Hematopoietic multipotent progenitor cell (in vitro differentiated cells): ENCODE measurements at regions not wholly inside any gene's neighbourhood (a gene's known extent, or its start where the extent isn't known, plus 50 kb on each side); places are given as distances from the start of the nearest gene placed in this dataset.
"Not testable (repeated sequence)": the region's sequence is repeated elsewhere in the genome, so short reads cannot be mapped to it uniquely, and the experiment has no call there.

Source experiments
- DNase-seq, 3 donors: peaks; one replicate each; pipeline ENCODE4 v3.0.0-alpha.2; 2011 to 2015; ENCODE audit warnings: low read depth in 2 of 3, low spot score in 2 of 3

DNA sequence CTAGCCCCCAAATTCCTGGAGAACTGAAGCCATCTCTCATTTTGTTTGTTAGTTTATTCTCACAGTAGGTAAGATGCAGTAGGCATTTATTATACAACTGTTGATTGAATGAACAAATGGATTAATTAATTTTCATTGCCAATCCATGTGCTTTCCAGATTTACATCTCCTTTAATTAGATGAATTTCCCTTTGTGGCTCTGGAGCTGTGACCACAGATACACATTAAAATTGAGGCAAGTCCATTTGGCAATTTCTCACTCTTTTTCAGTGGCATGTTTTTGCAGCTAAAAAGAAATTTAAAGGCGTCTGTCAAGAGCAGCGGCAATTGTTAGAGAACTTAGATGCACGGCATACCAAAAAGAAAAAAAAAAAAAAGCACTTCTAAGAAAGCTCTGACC, 635.4 kb upstream of the SOX9 start:
- no peak for DNase-seq

DNA sequence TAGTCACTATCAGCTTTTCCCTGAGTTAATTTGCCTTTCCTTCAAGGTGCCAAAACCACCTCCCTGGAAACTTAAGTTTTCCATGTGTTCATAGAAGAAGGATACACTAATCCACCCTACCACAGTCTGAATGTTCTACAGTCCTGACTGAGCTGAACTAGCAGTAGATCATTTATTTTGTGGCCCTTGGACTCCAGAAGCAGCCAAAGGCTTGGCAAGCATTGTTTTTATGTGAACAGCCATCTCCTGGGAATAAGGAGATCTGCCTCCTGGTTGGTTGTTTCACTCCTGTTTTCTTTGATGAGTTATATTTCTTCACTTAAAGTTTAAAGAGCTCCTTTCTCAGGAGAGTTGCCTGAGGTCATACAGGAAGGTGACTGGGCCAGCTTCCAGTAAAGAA, 634.6 kb upstream of the SOX9 start:
- DNase-seq, result no peak

DNA sequence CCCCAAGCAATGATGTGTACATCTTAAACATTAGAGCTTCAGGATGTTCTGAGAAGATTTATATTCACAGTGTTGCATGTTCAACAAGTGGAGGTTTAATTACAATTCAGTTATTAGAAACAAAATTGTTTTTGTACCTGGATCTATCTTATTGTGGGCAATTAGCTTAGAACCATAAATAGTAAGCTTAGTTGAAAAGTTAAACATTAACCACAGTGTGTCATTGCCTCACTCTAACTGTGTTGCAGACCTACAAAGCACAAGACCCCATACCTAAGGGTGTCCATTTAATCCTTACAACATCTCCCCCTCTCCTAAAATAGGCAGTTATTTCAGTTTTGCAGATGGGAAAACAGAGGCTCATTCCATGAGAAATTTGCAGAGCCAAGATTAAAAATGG, 632.0 kb upstream of the SOX9 start:
- no peak for DNase-seq

DNA sequence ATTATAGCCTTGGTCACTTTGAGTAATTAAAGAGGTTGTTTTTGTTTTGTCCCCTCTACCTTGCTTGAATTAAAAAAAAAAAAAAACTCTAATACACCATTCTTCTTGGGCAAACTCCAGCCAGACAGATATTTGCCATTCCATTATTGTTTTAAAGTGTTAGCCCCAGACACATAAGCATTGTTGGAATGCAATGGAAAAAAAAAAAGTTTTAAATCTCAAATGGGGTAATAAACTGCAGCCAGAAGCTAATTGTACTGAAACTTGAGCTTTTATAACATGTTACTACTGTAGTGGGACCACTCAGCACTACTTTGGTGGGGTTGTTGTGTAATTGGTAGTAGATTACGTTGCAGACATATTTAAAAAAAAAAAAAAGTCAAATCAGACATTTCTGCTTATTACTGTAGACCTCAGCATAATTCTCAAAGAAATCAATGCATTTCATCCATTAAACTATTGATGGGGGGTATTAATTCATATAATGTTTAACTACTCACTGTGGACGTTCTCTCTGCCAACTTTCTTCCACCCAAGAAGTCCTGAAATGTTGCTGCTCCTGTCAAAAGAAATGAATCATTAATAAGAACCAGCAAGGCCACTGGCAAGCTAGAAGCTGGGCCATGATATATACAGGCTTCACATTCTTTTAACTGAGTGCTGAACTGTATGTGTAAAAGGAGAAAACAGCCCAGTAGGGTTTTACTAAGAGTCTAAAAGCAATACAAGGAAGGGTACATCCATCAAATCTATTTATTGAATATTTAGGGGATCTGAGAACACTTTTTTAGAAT, 626.6 kb upstream of the SOX9 start:
- DNase-seq, result no peak

DNA sequence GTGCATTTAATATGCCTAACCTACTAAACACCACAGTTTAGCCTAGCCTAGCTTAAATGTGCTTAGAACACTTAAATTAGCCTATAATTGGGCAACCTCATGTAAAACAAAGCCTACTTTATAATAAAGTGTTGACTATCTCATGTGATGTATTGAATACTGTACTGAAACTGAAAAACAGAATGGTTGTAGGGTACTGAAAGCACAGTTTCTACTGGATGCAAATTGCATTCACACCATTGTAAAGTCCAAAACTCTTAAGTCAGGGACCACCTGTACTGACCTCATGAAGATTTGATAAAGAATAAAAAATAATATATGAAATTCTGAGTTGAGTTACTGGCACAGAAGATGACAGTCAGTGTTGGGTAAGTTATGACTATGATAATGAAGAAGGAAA, 625.4 kb upstream of the SOX9 start:
- DNase-seq, result no peak

DNA sequence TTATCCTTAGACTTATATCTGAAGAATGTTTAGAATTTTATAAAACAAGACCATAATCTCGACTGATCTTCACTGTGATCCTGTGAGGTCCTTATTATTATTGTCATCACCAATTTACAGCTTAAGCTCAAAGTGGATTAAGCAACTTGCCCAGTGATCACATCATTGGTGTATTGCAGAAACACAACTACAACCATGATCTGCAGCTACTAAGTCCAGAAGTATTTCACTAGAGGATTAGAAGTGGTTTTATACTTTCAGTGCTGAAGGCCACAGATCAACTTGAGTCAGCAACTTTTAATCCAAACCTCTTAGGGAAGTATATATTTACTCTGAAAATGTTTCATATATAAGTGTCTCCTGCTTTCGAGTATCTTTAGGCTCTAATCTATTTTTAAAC, 624.3 kb upstream of the SOX9 start:
- DNase-seq, result no peak

DNA sequence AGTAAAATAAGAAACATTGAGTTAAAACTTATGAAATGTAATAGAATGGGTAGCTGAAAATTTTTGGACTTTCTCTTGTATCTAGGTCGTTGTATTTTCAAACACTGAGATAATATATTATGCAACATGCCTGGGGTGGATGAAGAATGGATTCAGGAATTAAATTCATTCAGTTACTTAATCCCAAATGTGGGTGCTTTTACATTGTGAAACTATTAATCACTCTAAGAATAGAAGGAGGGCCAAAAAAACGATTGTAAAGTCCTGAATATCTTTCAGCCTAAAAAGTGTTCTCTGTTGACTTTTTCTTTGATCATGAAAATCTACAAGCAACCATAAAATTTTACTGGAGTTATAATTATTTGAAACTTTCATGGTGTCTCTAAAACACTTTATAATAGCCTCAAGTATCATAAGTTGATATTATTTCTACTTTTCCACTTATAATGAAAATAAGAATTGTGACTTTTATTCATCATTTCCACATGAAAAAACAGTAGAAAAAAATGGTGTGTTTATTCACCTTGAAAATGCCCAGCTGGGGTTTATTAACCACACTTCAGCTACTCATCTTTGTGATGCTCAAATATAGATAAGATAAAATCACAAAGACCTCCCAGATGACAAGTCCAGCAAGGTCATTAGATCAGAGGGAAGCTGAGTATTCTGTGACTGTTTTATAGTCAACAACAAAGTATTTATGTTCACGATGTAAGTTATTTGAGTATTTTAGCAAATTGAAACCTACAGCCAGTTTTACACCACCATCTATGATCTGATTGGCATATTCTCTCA, 619.9 kb upstream of the SOX9 start:
- no peak for DNase-seq

DNA sequence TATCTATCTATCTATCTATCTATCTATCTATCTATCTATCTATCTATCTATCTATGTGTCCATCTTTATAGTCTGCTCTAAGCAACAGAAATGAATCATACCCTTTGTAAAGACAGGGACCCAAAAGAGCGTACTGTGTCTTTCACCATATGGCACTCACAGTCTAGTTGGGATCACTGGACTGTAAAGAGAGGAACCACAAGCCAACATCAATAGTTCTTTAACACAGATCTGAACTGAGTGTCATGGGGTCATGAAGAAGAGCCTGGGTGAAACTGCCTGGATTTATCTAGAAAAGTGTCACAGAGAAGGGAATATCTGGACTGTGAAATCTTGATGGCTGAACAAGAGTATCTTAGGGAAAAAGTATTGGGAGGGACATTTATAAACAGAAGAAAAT, 619.1 kb upstream of the SOX9 start:
- no peak for DNase-seq

DNA sequence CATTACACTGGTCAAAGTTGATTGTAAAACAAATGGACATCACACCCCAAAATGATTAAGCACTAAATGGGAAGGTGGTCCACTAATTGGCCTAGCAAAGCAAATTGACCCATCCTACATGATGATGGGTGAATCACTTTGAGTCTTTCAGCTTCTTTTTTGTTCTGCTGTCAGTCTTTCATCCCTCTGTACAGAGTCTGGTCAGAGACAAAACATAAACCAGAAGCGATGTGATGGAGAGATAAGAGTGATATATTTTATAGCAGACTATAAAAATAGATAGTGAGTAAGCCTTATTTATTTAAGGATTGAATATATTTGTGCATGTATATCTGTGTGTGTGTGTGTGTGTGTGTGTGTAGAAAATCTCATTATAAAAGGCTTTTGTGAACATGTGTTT, 618.4 kb upstream of the SOX9 start:
- DNase-seq, result no peak

DNA sequence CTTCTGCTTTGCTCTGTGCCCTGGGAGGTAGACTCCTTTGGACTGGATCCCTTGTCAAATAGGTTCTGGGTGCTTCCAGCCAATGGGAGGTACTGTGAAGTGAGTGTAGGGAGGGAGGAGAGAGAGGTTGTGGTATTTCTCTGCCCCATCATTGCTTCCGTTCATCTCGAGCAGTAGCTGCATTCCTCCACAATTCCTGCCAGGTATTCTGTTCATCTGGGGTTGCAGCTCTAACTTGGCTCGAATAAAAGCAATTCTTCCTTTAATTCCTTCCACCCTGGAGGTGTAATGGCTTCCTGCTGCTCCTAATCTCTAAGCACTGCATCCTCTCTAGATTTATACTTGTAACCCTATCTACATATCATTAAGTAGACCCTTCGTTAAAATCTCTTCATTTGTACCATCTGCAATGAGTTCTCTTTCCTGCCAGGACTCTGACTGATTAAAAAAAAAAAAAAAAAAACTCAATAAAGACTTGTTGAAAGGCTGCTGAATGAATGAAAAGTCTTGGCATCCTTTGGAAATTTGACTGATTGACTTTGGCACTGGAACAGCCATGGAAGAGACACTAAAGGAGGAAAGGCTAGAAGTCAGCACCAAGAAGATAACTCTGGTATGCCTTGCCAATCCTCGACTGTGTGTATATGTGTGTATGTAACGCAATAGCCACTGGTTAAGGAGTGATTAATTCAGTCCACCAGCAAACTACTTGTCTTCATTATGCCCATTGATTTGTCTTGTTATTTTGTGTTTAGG, 616.9 kb upstream of the SOX9 start:
- no peak for DNase-seq

DNA sequence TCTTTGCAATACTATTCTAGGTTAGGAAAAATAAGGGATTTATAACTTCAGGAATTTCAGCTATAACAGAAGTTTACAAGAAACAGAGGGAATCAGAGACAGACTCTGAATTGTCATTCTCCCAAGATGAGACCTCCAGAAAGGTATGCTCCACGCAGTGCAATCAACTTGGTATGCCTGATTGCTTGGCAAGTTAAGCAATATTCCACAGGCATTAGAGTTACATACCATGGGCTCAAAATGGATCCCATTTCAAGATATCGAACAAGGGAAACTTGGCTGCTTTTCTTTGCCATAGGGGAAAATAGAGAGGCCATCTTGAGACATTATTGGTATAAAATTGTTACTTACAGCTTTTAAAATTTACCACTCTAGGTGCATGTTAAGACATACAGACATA, 615.6 kb upstream of the SOX9 start:
- no peak for DNase-seq

DNA sequence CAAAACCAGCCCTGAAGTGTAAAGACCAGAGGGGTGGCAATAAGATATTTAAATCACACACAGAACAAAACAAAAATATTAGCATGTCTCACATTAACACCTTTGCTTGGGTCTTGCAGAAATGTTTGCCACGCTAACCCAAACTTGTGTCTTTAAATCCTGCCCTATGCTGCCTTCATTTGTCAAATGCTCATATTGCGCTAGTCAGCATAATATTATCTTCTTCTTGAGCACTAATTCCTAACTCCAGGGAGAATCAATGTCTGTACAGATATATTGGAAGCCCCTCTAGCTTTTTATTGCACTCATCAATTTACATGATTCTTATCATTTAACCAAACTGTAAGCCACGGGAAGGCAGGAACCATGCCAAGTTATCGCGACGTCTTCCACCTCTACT, 614.8 kb upstream of the SOX9 start:
- DNase-seq, result no peak

DNA sequence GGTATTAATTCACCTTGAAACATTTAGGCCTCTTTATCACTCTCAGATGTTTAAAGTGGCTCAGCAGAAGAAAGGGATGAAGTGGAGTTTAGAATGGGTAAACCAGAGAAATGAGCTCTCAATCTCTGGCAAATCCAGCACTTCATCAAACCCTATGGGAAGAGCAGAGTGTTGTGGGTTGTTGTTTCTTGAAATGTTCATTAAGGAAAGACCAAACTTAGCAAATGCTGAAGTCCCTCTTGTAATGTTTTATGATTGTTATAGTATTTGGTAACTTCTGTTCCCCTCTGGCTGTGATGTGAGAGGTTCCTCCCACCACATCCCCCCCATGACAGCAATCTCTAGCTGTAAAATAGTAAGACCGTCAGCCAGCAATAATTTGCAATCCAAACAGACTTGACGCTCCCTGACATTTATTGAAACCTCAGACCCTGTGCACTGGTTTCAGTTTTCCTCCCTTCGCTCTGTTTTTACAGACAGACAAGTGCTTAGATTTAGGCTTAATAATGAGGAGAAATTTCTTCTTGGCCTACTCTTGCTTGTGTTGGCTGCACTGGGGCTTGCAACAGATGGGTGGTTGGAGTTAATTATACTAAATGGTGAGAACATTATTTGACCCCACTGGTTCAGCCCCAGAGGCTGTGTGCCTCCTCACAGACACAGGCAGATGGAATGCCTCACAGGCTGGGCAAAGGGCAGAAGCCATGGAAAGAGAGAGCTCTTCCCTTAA, 609.4 kb upstream of the SOX9 start:
- no peak for DNase-seq

DNA sequence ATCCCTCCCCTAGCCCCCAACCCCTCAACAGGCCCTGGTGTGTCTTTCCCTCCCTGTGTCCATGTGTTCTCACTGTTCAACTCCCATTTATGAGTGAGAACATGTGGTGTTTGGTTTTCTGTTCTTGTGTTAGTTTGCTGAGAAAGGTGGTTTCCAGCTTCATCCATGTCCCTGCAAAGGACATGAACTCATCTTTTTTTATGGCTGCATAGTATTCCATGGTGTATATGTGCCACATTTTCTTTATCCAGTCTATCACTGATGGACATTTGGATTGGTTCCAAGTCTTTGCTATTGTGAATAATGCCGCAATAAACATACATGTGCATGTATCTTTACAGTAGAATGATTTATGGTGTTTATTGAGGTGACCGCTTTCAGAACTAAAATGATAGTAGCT, 607.1 kb upstream of the SOX9 start:
- DNase-seq, result not testable (repeated sequence)

DNA sequence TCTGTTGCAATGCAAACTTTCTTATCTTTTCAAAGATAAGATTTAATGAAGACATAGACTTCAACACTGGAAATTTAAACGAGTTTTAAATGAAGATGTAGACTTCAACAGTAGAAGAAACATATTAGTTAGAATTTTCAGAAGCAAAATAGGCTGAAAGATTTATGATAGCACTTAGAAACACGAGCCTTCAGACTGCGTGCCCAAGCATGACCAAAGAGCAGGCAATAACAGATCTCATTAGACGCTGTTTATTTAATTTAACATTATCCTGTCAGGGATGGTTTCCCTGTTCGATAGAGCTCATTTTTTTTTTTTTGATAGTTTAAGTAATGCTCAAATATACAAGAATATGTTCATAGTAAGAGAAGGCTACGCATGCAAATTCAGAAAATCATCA, 604.7 kb upstream of the SOX9 start:
- DNase-seq, result no peak

DNA sequence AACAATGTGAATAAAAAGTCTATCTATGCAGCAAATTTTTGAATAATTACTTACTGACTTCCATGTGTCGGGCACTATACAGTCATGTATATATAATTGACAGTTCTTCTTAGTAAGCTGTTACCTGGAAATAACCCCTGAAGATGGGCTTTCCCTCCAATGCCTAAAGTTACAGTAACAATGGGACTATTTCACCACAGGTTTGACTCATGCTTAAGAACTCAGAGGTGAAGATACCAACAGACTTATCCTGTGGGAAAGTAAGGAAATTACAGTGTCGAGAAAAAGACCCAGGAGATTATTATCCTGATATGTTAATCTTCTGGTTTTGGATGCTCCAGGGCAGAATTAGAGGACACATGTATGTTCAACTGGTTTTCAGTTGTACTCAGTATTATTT, 601.5 kb upstream of the SOX9 start:
- DNase-seq, result no peak

DNA sequence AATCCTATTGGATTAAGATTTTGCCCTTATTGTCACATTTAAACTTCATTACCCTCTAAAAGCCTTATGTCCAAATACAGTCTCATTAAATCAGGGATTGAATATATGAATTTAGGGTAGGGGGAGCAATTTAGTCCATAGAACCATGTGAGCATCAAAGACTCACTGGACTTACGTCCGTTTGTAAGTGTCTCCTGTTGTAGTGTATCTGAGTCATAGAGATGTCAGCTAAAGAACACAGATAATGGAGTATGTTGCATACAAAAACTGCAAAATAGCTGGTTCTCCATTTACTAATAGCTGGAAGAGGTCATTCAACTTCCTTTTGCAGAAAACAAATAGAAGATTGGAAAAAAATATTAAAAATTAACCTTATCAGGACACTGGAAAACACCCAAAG, 599.1 kb upstream of the SOX9 start:
- no peak for DNase-seq

DNA sequence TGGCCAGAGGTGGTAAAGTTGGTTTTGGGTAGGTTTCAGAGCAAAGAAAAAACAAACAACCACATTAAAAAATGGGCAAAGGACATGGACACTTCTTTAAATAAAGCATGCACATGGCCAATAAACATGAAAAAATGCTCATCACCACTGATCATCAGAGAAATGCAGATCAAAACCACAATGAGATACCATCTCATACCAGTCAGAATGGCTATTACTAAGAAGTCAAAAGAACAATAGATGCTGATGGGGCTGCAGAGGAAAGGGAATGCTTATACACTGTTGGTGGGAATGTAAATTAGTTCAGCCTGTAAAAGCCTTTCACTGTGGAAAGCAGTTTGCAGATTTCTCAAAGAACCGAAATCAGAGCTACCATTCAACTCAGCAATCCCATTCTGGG, 598.4 kb upstream of the SOX9 start:
- no peak for DNase-seq

DNA sequence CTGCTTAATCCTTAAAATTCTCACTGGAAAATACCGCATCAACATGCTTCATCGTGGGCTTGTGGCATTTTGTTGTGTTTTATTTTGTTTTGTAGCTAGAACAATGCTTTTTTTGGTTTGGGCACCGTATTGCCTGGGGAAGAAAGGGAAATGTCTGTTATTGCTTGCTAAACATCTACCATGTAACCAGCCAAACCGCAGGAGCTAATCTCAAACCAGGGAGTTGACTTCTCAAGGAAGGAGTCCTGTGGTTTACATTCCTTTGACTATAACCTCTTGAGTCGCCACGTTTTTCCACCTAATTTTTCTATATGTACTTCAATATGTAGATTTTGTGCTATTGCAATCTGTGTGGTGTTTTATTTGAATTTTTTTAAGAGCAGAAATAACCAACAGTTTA, 593.5 kb upstream of the SOX9 start:
- no peak for DNase-seq

DNA sequence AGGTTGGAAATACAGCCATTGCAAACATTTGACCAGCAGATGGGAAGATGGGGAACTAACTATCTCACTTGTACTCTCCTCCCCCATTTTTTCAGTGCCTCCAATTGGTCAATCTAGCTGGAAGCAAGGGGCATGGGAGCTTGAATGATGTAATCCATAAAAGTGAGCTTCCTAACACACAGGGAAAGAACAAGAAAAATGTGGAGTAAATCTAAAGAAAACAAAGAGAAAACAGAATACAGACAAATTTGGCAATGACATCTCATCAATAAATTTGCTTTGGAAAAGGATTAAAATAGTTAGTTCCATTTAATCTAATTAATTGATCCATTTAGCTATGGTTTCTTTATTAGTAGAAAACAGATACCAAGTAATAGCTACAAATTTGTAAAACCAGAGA, 592.6 kb upstream of the SOX9 start:
- no peak for DNase-seq

DNA sequence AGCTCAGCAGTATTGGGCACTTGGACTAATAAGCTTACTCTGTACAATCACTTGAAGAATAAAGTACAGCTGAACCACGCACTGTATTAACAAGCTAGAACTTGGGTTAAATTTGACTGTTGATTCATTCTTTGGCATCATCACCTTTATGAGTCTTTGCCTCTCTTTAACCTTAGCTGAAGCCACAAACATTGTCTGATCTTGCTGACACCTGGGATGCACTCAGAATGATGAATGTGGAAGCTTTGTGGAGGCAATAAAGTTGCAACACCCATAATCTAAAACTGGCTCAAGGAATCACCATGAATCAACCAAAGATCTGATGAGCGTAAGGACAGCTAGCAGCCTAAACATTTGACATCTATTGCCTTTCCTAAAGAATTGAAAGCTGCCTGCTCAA, 590.6 kb upstream of the SOX9 start:
- no peak for DNase-seq
